KMS-11 (cell line): ENCODE measurements at regions not wholly inside any gene's neighbourhood (a gene's known extent, or its start where the extent isn't known, plus 50 kb on each side); places are given as distances from the start of the nearest gene placed in this dataset.

Experiments used
- H2AFZ ChIP-seq: fragments of 200-600 bp; sonication (generic); 2 replicates; pipeline ENCODE4 v1.6.1; 2016; ENCODE audit warnings: antibody characterized with exemption, mixed run types, low read depth
- H3K27ac ChIP-seq: fragments of 200-600 bp; sonication (generic); 2 replicates; pipeline ENCODE4 v1.6.1; 2016; ENCODE audit warnings: mild to moderate bottlenecking, mixed run types
- H3K27me3 ChIP-seq: fragments of 200-600 bp; sonication (generic); 2 replicates; pipeline ENCODE4 v1.6.1; 2017; ENCODE audit warnings: mild to moderate bottlenecking, low read depth, mixed run types, moderate library complexity; ENCODE audit not compliant: insufficient read depth
- H3K36me3 ChIP-seq: fragments of 200-600 bp; sonication (generic); 2 replicates; pipeline ENCODE4 v1.6.1; 2017; ENCODE audit warnings: mild to moderate bottlenecking, mixed run types; ENCODE audit not compliant: insufficient read depth
- H3K4me1 ChIP-seq: fragments of 200-600 bp; sonication (generic); 2 replicates; pipeline ENCODE4 v1.6.1; 2016; ENCODE audit warnings: mild to moderate bottlenecking, low read depth, mixed run types; ENCODE audit not compliant: poor library complexity, severe bottlenecking
- H3K4me2 ChIP-seq: fragments of 200-600 bp; sonication (generic); 2 replicates; pipeline ENCODE4 v1.7.0; 2016; ENCODE audit warnings: mild to moderate bottlenecking, mixed run types
- H3K4me3 ChIP-seq: fragments of 200-600 bp; sonication (generic); IDR thresholded peaks from 2 replicates; pipeline ENCODE4 v1.6.1; 2017; ENCODE audit warnings: low read depth, low read length, mixed read lengths; ENCODE audit not compliant: insufficient read depth
- H3K79me2 ChIP-seq: fragments of 200-600 bp; sonication (generic); 2 replicates; pipeline ENCODE4 v1.6.1; 2016; ENCODE audit warnings: low read depth, mixed run types; ENCODE audit not compliant: insufficient read depth
- H3K9ac ChIP-seq: fragments of 200-600 bp; sonication (generic); 2 replicates; pipeline ENCODE4 v1.6.1; 2016; ENCODE audit warnings: mild to moderate bottlenecking, mixed run types
- H4K20me1 ChIP-seq: fragments of 200-600 bp; sonication (generic); 2 replicates; pipeline ENCODE4 v1.6.1; 2016; ENCODE audit warnings: mild to moderate bottlenecking, mixed run types; ENCODE audit not compliant: insufficient read depth
- CTCF ChIP-seq: fragments of 200-600 bp; sonication (generic); conservative IDR thresholded peaks from 2 replicates; pipeline ENCODE4 v1.6.1; 2017; ENCODE audit warnings: low read depth, mild to moderate bottlenecking, antibody characterized with exemption, low read length, moderate library complexity, mixed read lengths

GRCh38 chr9:109923806-109924205 is 143.8 kb downstream of the PALM2AKAP2 start:
- TF ChIP-seq CTCF, result no peak
- Histone ChIP-seq H3K9ac (no peak overlapping the region), H4K20me1 (no peaks in the 10 kb centered on the region), H3K4me3 (no peak overlapping the region), H3K36me3 (no peaks in the 10 kb centered on the region), H2AFZ (no peak overlapping the region), H3K27me3 (no peaks in the 10 kb centered on the region), H3K79me2 (no peaks in the 10 kb centered on the region), H3K4me2 (no peak overlapping the region), H3K27ac (no peak overlapping the region), H3K4me1 (peaks cover 48% of the 10 kb centered on the region)

DNA sequence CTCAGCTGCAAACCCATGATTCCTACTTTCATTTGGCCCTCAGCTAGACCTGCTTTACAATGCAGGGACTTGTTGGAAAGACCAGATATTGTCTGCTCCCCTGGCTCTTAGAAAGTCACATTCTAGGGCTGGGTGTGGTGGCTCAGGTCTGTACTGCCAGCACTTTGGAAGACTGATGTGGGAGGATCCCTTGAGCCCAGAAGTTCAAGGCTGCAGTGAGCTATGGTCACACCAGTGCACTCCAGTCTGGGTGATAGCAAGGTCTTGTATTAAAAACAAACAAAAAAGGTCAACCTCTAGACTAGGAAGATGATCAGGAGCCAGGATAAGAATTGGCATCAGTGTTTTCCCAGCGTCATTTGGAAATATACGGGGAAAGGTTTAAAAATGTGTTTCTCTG is 145.8 kb downstream of the PALM2AKAP2 start:
- H3K79me2 ChIP-seq, result no peaks in the 10 kb centered on the region
- H3K4me3 ChIP-seq, result no peak overlapping the region
- H3K36me3 ChIP-seq, result no peaks in the 10 kb centered on the region
- H3K27ac ChIP-seq, result no peak overlapping the region
- H3K9ac ChIP-seq, result no peak overlapping the region
- no peak overlapping the region for H2AFZ ChIP-seq
- no peak overlapping the region for H3K4me2 ChIP-seq
- H3K4me1 ChIP-seq, result peaks cover 29% of the 10 kb centered on the region
- no peaks in the 10 kb centered on the region for H4K20me1 ChIP-seq
- TF ChIP-seq CTCF, result no peak
- no peaks in the 10 kb centered on the region for H3K27me3 ChIP-seq

GRCh38 chr9:109926421-109926869 is 146.4 kb downstream of the PALM2AKAP2 start:
- Histone ChIP-seq H3K27me3 (no peaks in the 10 kb centered on the region), H3K4me3 (no peak overlapping the region), H3K79me2 (no peaks in the 10 kb centered on the region), H3K4me1 (peaks cover 23% of the 10 kb centered on the region), H4K20me1 (no peaks in the 10 kb centered on the region), H3K4me2 (peak overlapping the region; percentile 4; the same call in 1 of the 2 replicates), H3K27ac (no peak overlapping the region), H3K36me3 (no peaks in the 10 kb centered on the region), H3K9ac (no peak overlapping the region), H2AFZ (no peak overlapping the region)
- TF ChIP-seq CTCF, result no peak

- no peak for TF ChIP-seq CTCF
- Histone ChIP-seq H3K4me3 (no peak overlapping the region), H4K20me1 (no peaks in the 10 kb centered on the region), H3K79me2 (no peaks in the 10 kb centered on the region), H3K4me2 (no peak overlapping the region), H3K27me3 (no peaks in the 10 kb centered on the region), H3K4me1 (peaks cover 5% of the 10 kb centered on the region), H3K9ac (no peak overlapping the region), H2AFZ (no peak overlapping the region), H3K36me3 (no peaks in the 10 kb centered on the region), H3K27ac (no peak overlapping the region)
Observed at GRCh38 chr9:109931623-109932022, 151.6 kb downstream of the PALM2AKAP2 start.
